ENCODE measurements at regions not wholly inside any gene's neighbourhood (a gene's known extent, or its start where the extent isn't known, plus 50 kb on each side); places are given as distances from the start of the nearest gene placed in this dataset.
"Not testable (repeated sequence)": the region's sequence is repeated elsewhere in the genome, so short reads cannot be mapped to it uniquely, and the experiment has no call there.

- Histone ChIP-seq H3K4me1 (ENCODE audit: control insufficient read depth, insufficient read depth, low read length) (no peaks in the 10 kb centered on the region), H3K27me3 (ENCODE audit: control insufficient read depth in 1 of 2, insufficient read depth in 2 of 2, low read length in 2 of 2) (no peaks in the 10 kb centered on the region), H3K4me3 (ENCODE audit: low read length in 2 of 2) (no peak overlapping the region), H3K9ac (ENCODE audit: low read length in 2 of 2) (no peak overlapping the region), H3K9me3 (ENCODE audit: control insufficient read depth in 2 of 2, low read length in 2 of 2) (no peaks in the 10 kb centered on the region), H3K27ac (ENCODE audit: low read length) (no peak overlapping the region), H3K36me3 (ENCODE audit: control insufficient read depth in 2 of 2, insufficient read depth in 2 of 2, low read length in 2 of 2) (no peaks in the 10 kb centered on the region)
These were observed 756.7 kb upstream of the SLIT2 start for GRCh38 chr4:19494961-19495360.

DNA sequence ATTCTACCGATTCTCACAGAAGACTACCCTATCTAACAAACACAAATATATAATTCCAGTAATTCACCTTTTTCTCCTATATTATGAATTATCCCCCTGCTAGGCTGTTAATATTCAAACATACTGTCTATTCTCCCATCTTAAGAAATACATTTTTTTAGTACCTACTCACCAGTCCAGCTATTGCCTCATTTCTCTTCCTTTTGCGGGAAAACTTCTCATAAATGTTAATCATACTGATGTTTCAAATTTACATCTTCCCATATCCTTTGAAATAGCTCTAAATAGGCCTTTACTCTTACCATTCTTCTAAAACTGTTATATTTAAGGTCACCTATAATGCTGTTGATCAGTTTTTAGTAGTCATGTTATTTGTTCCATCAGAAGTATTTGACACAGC lies 759.1 kb upstream of the SLIT2 start:
- H3K9me3 ChIP-seq (ENCODE audit: control insufficient read depth in 2 of 2, low read length in 2 of 2) = no peaks in the 10 kb centered on the region
- H3K4me3 ChIP-seq (ENCODE audit: low read length in 2 of 2) = no peak overlapping the region
- no peaks in the 10 kb centered on the region for H3K36me3 ChIP-seq (ENCODE audit: control insufficient read depth in 2 of 2, insufficient read depth in 2 of 2, low read length in 2 of 2)

DNA sequence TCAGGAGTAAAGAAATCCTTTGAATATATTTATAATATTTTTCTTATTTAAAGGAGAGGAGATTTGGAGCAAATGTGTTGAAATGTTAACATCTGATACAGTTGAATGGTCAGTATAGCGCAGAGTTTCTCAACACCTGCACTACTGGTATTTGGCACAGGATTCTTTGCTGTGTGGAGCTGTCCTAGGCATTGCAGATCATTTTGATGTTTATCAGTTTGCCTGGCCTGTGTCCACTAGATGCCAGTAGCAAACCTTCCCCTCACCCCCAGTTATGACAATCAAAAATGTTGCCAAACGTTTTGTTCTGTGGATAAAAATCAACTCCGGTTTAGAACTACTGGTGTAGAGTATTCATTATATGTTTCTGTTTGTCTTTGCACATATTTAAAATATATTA lies 765.3 kb upstream of the SLIT2 start:
- Histone ChIP-seq H3K9ac (ENCODE audit: low read length in 2 of 2) (no peak overlapping the region), H3K27ac (ENCODE audit: low read length) (no peak overlapping the region), H3K4me3 (ENCODE audit: low read length in 2 of 2) (no peak overlapping the region), H3K36me3 (ENCODE audit: control insufficient read depth in 2 of 2, insufficient read depth in 2 of 2, low read length in 2 of 2) (no peaks in the 10 kb centered on the region), H3K9me3 (ENCODE audit: control insufficient read depth in 2 of 2, low read length in 2 of 2) (no peaks in the 10 kb centered on the region), H3K27me3 (ENCODE audit: control insufficient read depth in 1 of 2, insufficient read depth in 2 of 2, low read length in 2 of 2) (no peaks in the 10 kb centered on the region), H3K4me1 (ENCODE audit: control insufficient read depth, insufficient read depth, low read length) (no peaks in the 10 kb centered on the region)

More for the DNA sequence above, 759.1 kb upstream of the SLIT2 start:
- H3K4me1 ChIP-seq (ENCODE audit: control insufficient read depth, insufficient read depth, low read length) = no peaks in the 10 kb centered on the region
- no peak overlapping the region for H3K9ac ChIP-seq (ENCODE audit: low read length in 2 of 2)
- H3K27ac ChIP-seq (ENCODE audit: low read length) = no peak overlapping the region
- H3K27me3 ChIP-seq (ENCODE audit: control insufficient read depth in 1 of 2, insufficient read depth in 2 of 2, low read length in 2 of 2) = no peaks in the 10 kb centered on the region

- no peak overlapping the region for H3K4me3 ChIP-seq (ENCODE audit: low read length in 2 of 2)
- no peak overlapping the region for H3K27ac ChIP-seq (ENCODE audit: low read length)
- H3K36me3 ChIP-seq (ENCODE audit: control insufficient read depth in 2 of 2, insufficient read depth in 2 of 2, low read length in 2 of 2) = no peaks in the 10 kb centered on the region
- no peaks in the 10 kb centered on the region for H3K9me3 ChIP-seq (ENCODE audit: control insufficient read depth in 2 of 2, low read length in 2 of 2)
- H3K27me3 ChIP-seq (ENCODE audit: control insufficient read depth in 1 of 2, insufficient read depth in 2 of 2, low read length in 2 of 2) = no peaks in the 10 kb centered on the region
- H3K9ac ChIP-seq (ENCODE audit: low read length in 2 of 2) = no peak overlapping the region
- H3K4me1 ChIP-seq (ENCODE audit: control insufficient read depth, insufficient read depth, low read length) = no peaks in the 10 kb centered on the region
These were observed 772.9 kb upstream of the SLIT2 start for GRCh38 chr4:19478791-19479190.

GRCh38 chr4:19473569-19473968 lies 778.1 kb upstream of the SLIT2 start:
- no peaks in the 10 kb centered on the region for H3K36me3 ChIP-seq (ENCODE audit: control insufficient read depth in 2 of 2, insufficient read depth in 2 of 2, low read length in 2 of 2)
- no peak overlapping the region for H3K9ac ChIP-seq (ENCODE audit: low read length in 2 of 2)
- H3K9me3 ChIP-seq (ENCODE audit: control insufficient read depth in 2 of 2, low read length in 2 of 2) = no peaks in the 10 kb centered on the region
- H3K4me3 ChIP-seq (ENCODE audit: low read length in 2 of 2) = no peak overlapping the region
- H3K27ac ChIP-seq (ENCODE audit: low read length) = no peak overlapping the region
- no peaks in the 10 kb centered on the region for H3K27me3 ChIP-seq (ENCODE audit: control insufficient read depth in 1 of 2, insufficient read depth in 2 of 2, low read length in 2 of 2)
- H3K4me1 ChIP-seq (ENCODE audit: control insufficient read depth, insufficient read depth, low read length) = no peaks in the 10 kb centered on the region

DNA sequence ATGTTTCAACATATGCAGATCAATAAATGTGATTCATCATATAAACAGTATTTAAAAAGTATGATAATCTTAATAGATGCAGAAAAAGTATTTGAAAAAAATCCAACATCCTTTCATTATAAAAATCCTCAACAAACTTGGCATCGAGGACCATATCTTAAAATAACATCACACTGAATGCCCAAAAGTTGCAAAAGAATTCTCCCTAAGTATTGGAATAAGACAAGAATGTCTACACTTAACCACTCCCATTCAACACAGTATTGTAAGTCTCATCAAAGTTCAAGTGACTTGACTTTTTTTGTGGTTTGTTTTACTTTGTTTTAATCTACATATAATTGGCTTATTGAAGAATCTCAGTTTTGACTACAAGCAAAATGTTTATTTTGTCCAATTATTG lies 779.0 kb upstream of the SLIT2 start:
- Histone ChIP-seq H3K9ac (ENCODE audit: low read length in 2 of 2) (no peak overlapping the region), H3K27me3 (ENCODE audit: control insufficient read depth in 1 of 2, insufficient read depth in 2 of 2, low read length in 2 of 2) (no peaks in the 10 kb centered on the region), H3K4me1 (ENCODE audit: control insufficient read depth, insufficient read depth, low read length) (no peaks in the 10 kb centered on the region), H3K36me3 (ENCODE audit: control insufficient read depth in 2 of 2, insufficient read depth in 2 of 2, low read length in 2 of 2) (no peaks in the 10 kb centered on the region), H3K27ac (ENCODE audit: low read length) (no peak overlapping the region), H3K4me3 (ENCODE audit: low read length in 2 of 2) (no peak overlapping the region), H3K9me3 (ENCODE audit: control insufficient read depth in 2 of 2, low read length in 2 of 2) (no peaks in the 10 kb centered on the region)

- not testable (repeated sequence) for H3K4me3 ChIP-seq (ENCODE audit: low read length in 2 of 2); H3K27ac ChIP-seq (ENCODE audit: low read length)
These were observed 781.7 kb upstream of the SLIT2 start for GRCh38 chr4:19470001-19470400.

GRCh38 chr4:19462117-19462516 lies 789.6 kb upstream of the SLIT2 start:
- H3K4me1 ChIP-seq (ENCODE audit: control insufficient read depth, insufficient read depth, low read length) = no peaks in the 10 kb centered on the region
- H3K27me3 ChIP-seq (ENCODE audit: control insufficient read depth in 1 of 2, insufficient read depth in 2 of 2, low read length in 2 of 2) = no peaks in the 10 kb centered on the region
- H3K4me3 ChIP-seq (ENCODE audit: low read length in 2 of 2) = no peak overlapping the region
- H3K9me3 ChIP-seq (ENCODE audit: control insufficient read depth in 2 of 2, low read length in 2 of 2) = no peaks in the 10 kb centered on the region
- H3K27ac ChIP-seq (ENCODE audit: low read length) = no peak overlapping the region
- no peaks in the 10 kb centered on the region for H3K36me3 ChIP-seq (ENCODE audit: control insufficient read depth in 2 of 2, insufficient read depth in 2 of 2, low read length in 2 of 2)
- H3K9ac ChIP-seq (ENCODE audit: low read length in 2 of 2) = no peak overlapping the region

More at GRCh38 chr4:19470001-19470400, 781.7 kb upstream of the SLIT2 start:
- H3K9me3 ChIP-seq (ENCODE audit: control insufficient read depth in 2 of 2, low read length in 2 of 2); H3K36me3 ChIP-seq (ENCODE audit: control insufficient read depth in 2 of 2, insufficient read depth in 2 of 2, low read length in 2 of 2); H3K27me3 ChIP-seq (ENCODE audit: control insufficient read depth in 1 of 2, insufficient read depth in 2 of 2, low read length in 2 of 2); H3K9ac ChIP-seq (ENCODE audit: low read length in 2 of 2); H3K4me1 ChIP-seq (ENCODE audit: control insufficient read depth, insufficient read depth, low read length): not testable (repeated sequence)

- Histone ChIP-seq H3K4me1 (ENCODE audit: control insufficient read depth, insufficient read depth, low read length) (no peaks in the 10 kb centered on the region), H3K27me3 (ENCODE audit: control insufficient read depth in 1 of 2, insufficient read depth in 2 of 2, low read length in 2 of 2) (no peaks in the 10 kb centered on the region), H3K9ac (ENCODE audit: low read length in 2 of 2) (no peak overlapping the region), H3K36me3 (ENCODE audit: control insufficient read depth in 2 of 2, insufficient read depth in 2 of 2, low read length in 2 of 2) (no peaks in the 10 kb centered on the region), H3K4me3 (ENCODE audit: low read length in 2 of 2) (no peak overlapping the region), H3K9me3 (ENCODE audit: control insufficient read depth in 2 of 2, low read length in 2 of 2) (no peaks in the 10 kb centered on the region), H3K27ac (ENCODE audit: low read length) (no peak overlapping the region)
These were observed 795.7 kb upstream of the SLIT2 start for GRCh38 chr4:19455850-19456602.

DNA sequence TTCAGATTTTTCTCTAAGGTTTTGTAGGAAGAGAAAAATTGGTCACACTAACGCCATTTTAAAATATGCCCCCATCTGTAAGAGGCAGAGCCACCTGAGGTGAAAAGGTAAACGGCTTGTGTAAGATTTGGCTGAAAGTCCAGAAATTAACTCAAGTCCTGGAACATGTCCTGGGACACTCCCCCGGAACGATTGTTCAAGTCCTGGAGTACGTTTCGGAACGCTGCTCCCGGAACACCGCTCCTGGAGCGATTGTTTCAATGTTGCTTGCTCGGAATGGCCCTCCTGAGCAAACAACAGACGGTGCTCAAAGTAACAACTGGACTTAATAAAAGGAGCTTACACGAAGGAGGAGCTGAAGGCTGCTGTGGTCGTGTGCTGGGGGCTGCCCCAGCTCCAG lies 796.5 kb upstream of the SLIT2 start:
- Histone ChIP-seq H3K27me3 (ENCODE audit: control insufficient read depth in 1 of 2, insufficient read depth in 2 of 2, low read length in 2 of 2) (no peaks in the 10 kb centered on the region), H3K4me1 (ENCODE audit: control insufficient read depth, insufficient read depth, low read length) (no peaks in the 10 kb centered on the region), H3K4me3 (ENCODE audit: low read length in 2 of 2) (no peak overlapping the region), H3K36me3 (ENCODE audit: control insufficient read depth in 2 of 2, insufficient read depth in 2 of 2, low read length in 2 of 2) (no peaks in the 10 kb centered on the region), H3K9ac (ENCODE audit: low read length in 2 of 2) (no peak overlapping the region), H3K9me3 (ENCODE audit: control insufficient read depth in 2 of 2, low read length in 2 of 2) (no peaks in the 10 kb centered on the region), H3K27ac (ENCODE audit: low read length) (no peak overlapping the region)

DNA sequence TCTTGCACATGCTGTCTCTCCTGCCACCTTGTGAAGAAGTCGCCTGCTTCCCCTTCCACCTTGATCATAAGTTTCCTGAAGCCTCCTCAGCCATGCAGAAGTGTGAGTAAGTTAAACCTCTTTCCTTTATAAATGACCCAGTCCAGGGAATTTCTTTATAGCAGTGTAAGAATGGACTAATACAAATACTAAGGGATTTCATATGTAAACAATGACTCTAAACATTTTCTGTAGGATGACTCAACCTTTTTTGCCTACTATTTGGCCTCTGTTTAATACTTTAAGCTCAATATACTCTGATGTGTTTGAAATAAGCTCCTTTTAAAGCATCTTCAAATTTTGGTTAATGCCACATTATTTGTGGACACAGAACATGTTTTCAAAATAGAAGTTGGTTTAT lies 813.5 kb upstream of the SLIT2 start:
- H3K27ac ChIP-seq (ENCODE audit: low read length) = no peak overlapping the region
- H3K4me1 ChIP-seq (ENCODE audit: control insufficient read depth, insufficient read depth, low read length) = no peaks in the 10 kb centered on the region
- no peaks in the 10 kb centered on the region for H3K27me3 ChIP-seq (ENCODE audit: control insufficient read depth in 1 of 2, insufficient read depth in 2 of 2, low read length in 2 of 2)
- H3K9ac ChIP-seq (ENCODE audit: low read length in 2 of 2) = no peak overlapping the region
- H3K4me3 ChIP-seq (ENCODE audit: low read length in 2 of 2) = no peak overlapping the region
- no peaks in the 10 kb centered on the region for H3K36me3 ChIP-seq (ENCODE audit: control insufficient read depth in 2 of 2, insufficient read depth in 2 of 2, low read length in 2 of 2)
- H3K9me3 ChIP-seq (ENCODE audit: control insufficient read depth in 2 of 2, low read length in 2 of 2) = peaks cover 0 to under 1% of the 10 kb centered on the region in 2 donors
